Trophoblast cell (in vitro differentiated cells and primary cell): ENCODE measurements at regions not wholly inside any gene's neighbourhood (a gene's known extent, or its start where the extent isn't known, plus 50 kb on each side); places are given as distances from the start of the nearest gene placed in this dataset.
"Not testable (repeated sequence)": the region's sequence is repeated elsewhere in the genome, so short reads cannot be mapped to it uniquely, and the experiment has no call there.

ENCODE experiments used
- DNase-seq, 2 donors: peaks; one replicate each; pipeline ENCODE4 v3.0.0-alpha.2; 2016
- H2AFZ ChIP-seq: 2 replicates; pipeline ENCODE4 v1.6.1; 2013; ENCODE audit warnings: low read length, moderate library complexity, mild to moderate bottlenecking; ENCODE audit not compliant: insufficient read depth, poor library complexity
- H2AK5ac ChIP-seq: 2 replicates; pipeline ENCODE4 v1.6.1; 2013; ENCODE audit warnings: mild to moderate bottlenecking, low read length
- H2BK120ac ChIP-seq: 2 replicates; pipeline ENCODE4 v1.6.1; 2013; ENCODE audit warnings: low read length, mild to moderate bottlenecking, moderate library complexity; ENCODE audit not compliant: insufficient read depth, poor library complexity
- H2BK12ac ChIP-seq: 2 replicates; pipeline ENCODE4 v1.6.1; 2013; ENCODE audit warnings: mild to moderate bottlenecking, low read length, moderate library complexity
- H2BK5ac ChIP-seq: 2 replicates; pipeline ENCODE4 v1.6.1; 2013; ENCODE audit warnings: low read length, low read depth, moderate library complexity, mild to moderate bottlenecking; ENCODE audit not compliant: poor library complexity
- H3K14ac ChIP-seq: 2 replicates; pipeline ENCODE4 v1.6.1; 2013; ENCODE audit warnings: mild to moderate bottlenecking, low read length
- H3K18ac ChIP-seq: 2 replicates; pipeline ENCODE4 v1.6.1; 2013; ENCODE audit warnings: mild to moderate bottlenecking, low read length
- H3K23ac ChIP-seq: 2 replicates; pipeline ENCODE4 v1.6.1; 2013; ENCODE audit warnings: low read length
- H3K27ac ChIP-seq: 2 replicates; pipeline ENCODE4 v1.5.1; 2013; ENCODE audit warnings: low read depth, mild to moderate bottlenecking, inconsistent platforms, low read length, moderate library complexity
- H3K27me3 ChIP-seq: 2 replicates; pipeline ENCODE4 v1.6.1; 2013; ENCODE audit warnings: inconsistent platforms, mild to moderate bottlenecking, low read length, moderate library complexity; ENCODE audit not compliant: insufficient read depth
- H3K36me3 ChIP-seq, 2 experiments: 1 replicate in 1 of 2; 2 replicates in 1 of 2; pipeline ENCODE4 v1.6.1; 2013; ENCODE audit warnings: low read length in 2 of 2, mild to moderate bottlenecking in 2 of 2, moderate library complexity in 1 of 2; ENCODE audit not compliant: insufficient read depth in 2 of 2, control insufficient read depth in 1 of 2
- H3K4ac ChIP-seq: 2 replicates; pipeline ENCODE4 v1.6.1; 2013; ENCODE audit warnings: low read depth, mild to moderate bottlenecking, low read length, moderate library complexity
- H3K4me1 ChIP-seq, 2 experiments: 1 replicate in 1 of 2; 2 replicates in 1 of 2; pipeline ENCODE4 v1.6.1; 2013; ENCODE audit warnings: low read length in 2 of 2, mild to moderate bottlenecking in 2 of 2, moderate library complexity in 1 of 2; ENCODE audit not compliant: insufficient read depth in 2 of 2, control insufficient read depth in 1 of 2
- H3K4me2 ChIP-seq: 2 replicates; pipeline ENCODE4 v1.6.1; 2013; ENCODE audit warnings: inconsistent platforms, mild to moderate bottlenecking, low read length, moderate library complexity
- H3K4me3 ChIP-seq: 2 replicates; pipeline ENCODE4 v1.5.1; 2013; ENCODE audit warnings: mild to moderate bottlenecking, low read depth, low read length, inconsistent platforms
- H3K79me1 ChIP-seq: one replicate; pipeline ENCODE4 v1.6.1; 2013; ENCODE audit warnings: low read length
- H3K79me2 ChIP-seq: 2 replicates; pipeline ENCODE4 v1.6.1; 2013; ENCODE audit warnings: low read length, mild to moderate bottlenecking; ENCODE audit not compliant: control insufficient read depth, insufficient read depth, poor library complexity
- H3K9ac ChIP-seq: 2 replicates; pipeline ENCODE4 v1.6.1; 2013; ENCODE audit warnings: mild to moderate bottlenecking, low read length
- H3K9me3 ChIP-seq: 2 replicates; pipeline ENCODE4 v1.6.1; 2013; ENCODE audit warnings: low read depth, mild to moderate bottlenecking, control low read depth, inconsistent platforms, low read length; ENCODE audit not compliant: insufficient read depth
- H4K12ac ChIP-seq: 2 replicates; pipeline ENCODE4 v1.6.1; 2013; ENCODE audit warnings: low read depth, mild to moderate bottlenecking, low read length, moderate library complexity
- H4K8ac ChIP-seq: 2 replicates; pipeline ENCODE4 v1.6.1; 2013; ENCODE audit warnings: low read depth, mild to moderate bottlenecking, low read length, moderate library complexity
- H4K91ac ChIP-seq: one replicate; pipeline ENCODE4 v1.6.1; 2013; ENCODE audit warnings: low read depth, mild to moderate bottlenecking, low read length, moderate library complexity
- WGBS: extraction: QIAGEN DNeasy Blood & Tissue Kit; methylation state at CpG from one replicate; pipeline ENCODE4 v1.1.7; 2013; ENCODE audit warnings: missing lambda C conversion rate; ENCODE audit not compliant: insufficient read length, insufficient coverage; ENCODE audit errors: extremely low coverage; 5-methylcytosine and 5-hydroxymethylcytosine counted together

GRCh38 chr22:49344656-49345055 is 483.0 kb downstream of the BRD1 start:
- Histone ChIP-seq H3K79me2 (no peaks in the 10 kb centered on the region), H3K4ac (no peak overlapping the region), H3K27ac (no peak overlapping the region), H2BK5ac (no peak overlapping the region), H3K79me1 (no peaks in the 10 kb centered on the region), H4K12ac (no peak overlapping the region), H2BK12ac (no peak overlapping the region), H3K9ac (no peak overlapping the region), H4K8ac (no peak overlapping the region), H3K36me3 (no peaks in the 10 kb centered on the region), H3K4me3 (no peak overlapping the region), H3K4me2 (no peak overlapping the region), H3K14ac (no peak overlapping the region), H2BK120ac (no peak overlapping the region), H3K9me3 (no peaks in the 10 kb centered on the region), H2AFZ (no peak overlapping the region), H3K27me3 (no peaks in the 10 kb centered on the region), H2AK5ac (no peak overlapping the region), H3K4me1 (no peaks in the 10 kb centered on the region), H3K23ac (no peak overlapping the region), H4K91ac (no peak overlapping the region), H3K18ac (no peak overlapping the region)
- no CpG with 5 or more reads among the region's 7 CpGs for WGBS
- DNase-seq, result no peak

GRCh38 chr22:49344161-49344560 is 483.5 kb downstream of the BRD1 start:
- no peak overlapping the region for H2AK5ac ChIP-seq
- H3K4me1 ChIP-seq, result no peaks in the 10 kb centered on the region
- H2BK5ac ChIP-seq, result no peak overlapping the region
- no peak overlapping the region for H3K18ac ChIP-seq
- no peaks in the 10 kb centered on the region for H3K79me2 ChIP-seq
- H3K4ac ChIP-seq, result no peak overlapping the region
- H3K27ac ChIP-seq, result no peak overlapping the region
- H3K79me1 ChIP-seq, result no peaks in the 10 kb centered on the region
- no peak overlapping the region for H3K23ac ChIP-seq
- no peak overlapping the region for H3K4me3 ChIP-seq
- H3K9ac ChIP-seq, result no peak overlapping the region
- no peak overlapping the region for H4K12ac ChIP-seq
- H3K9me3 ChIP-seq, result no peaks in the 10 kb centered on the region
- no peak overlapping the region for H4K8ac ChIP-seq
- H3K4me2 ChIP-seq, result no peak overlapping the region
- no peaks in the 10 kb centered on the region for H3K36me3 ChIP-seq
- no peak overlapping the region for H2BK120ac ChIP-seq
- no peak overlapping the region for H2AFZ ChIP-seq
- H3K14ac ChIP-seq, result no peak overlapping the region
- H4K91ac ChIP-seq, result no peak overlapping the region
- no peaks in the 10 kb centered on the region for H3K27me3 ChIP-seq
- no peak for DNase-seq
- no CpG with 5 or more reads among the region's 6 CpGs for WGBS
- no peak overlapping the region for H2BK12ac ChIP-seq

DNA sequence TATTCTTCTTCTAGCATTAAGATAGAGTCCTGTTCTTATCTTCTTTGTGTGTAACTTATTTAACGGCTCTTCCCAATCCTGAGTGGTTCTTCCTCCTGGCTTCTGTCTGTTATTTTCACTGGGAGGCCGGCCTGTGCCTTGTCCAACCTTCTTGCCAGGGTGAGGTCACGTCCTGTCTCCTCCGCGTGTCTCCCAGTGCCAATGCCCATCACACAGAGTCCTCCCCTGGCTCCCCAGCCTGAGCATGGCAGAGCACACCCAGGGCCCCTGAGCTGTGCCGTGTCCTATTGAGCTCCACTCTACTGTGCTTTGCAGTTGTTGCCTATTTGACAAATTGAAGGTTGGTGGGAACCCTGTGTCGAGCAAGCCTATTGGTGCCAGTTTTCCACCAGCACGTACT is 487.3 kb downstream of the BRD1 start:
- Histone ChIP-seq H3K79me2 (no peaks in the 10 kb centered on the region), H3K36me3 (no peaks in the 10 kb centered on the region), H3K18ac (no peak overlapping the region), H2AK5ac (no peak overlapping the region), H4K12ac (no peak overlapping the region), H3K14ac (no peak overlapping the region), H3K27me3 (no peaks in the 10 kb centered on the region), H3K4me2 (no peak overlapping the region), H3K4ac (no peak overlapping the region), H3K9me3 (no peaks in the 10 kb centered on the region), H3K4me1 (no peaks in the 10 kb centered on the region), H2AFZ (no peak overlapping the region), H3K4me3 (no peak overlapping the region), H3K23ac (no peak overlapping the region), H4K91ac (no peak overlapping the region), H3K9ac (no peak overlapping the region), H2BK5ac (no peak overlapping the region), H2BK12ac (no peak overlapping the region), H3K79me1 (no peaks in the 10 kb centered on the region), H4K8ac (no peak overlapping the region), H2BK120ac (no peak overlapping the region), H3K27ac (no peak overlapping the region)
- no CpG with 5 or more reads among the region's 8 CpGs for WGBS
- no peak for DNase-seq

- not testable (repeated sequence) for H2BK5ac ChIP-seq, H3K4me2 ChIP-seq, H3K9ac ChIP-seq, H3K27ac ChIP-seq, H3K4me1 ChIP-seq, H3K18ac ChIP-seq, H2AFZ ChIP-seq, H4K91ac ChIP-seq, H2BK12ac ChIP-seq, H3K79me2 ChIP-seq, H3K36me3 ChIP-seq, H3K23ac ChIP-seq, H3K9me3 ChIP-seq, H3K4ac ChIP-seq, H4K12ac ChIP-seq, H3K4me3 ChIP-seq, H3K79me1 ChIP-seq, H3K27me3 ChIP-seq, DNase-seq, H4K8ac ChIP-seq, H2BK120ac ChIP-seq, H3K14ac ChIP-seq, H2AK5ac ChIP-seq
- no CpG with 5 or more reads among the region's 10 CpGs for WGBS
Measured at GRCh38 chr22:49336483-49336882, 491.2 kb downstream of the BRD1 start.
